B cell (primary cell): ENCODE measurements at regions not wholly inside any gene's neighbourhood (a gene's known extent, or its start where the extent isn't known, plus 50 kb on each side); places are given as distances from the start of the nearest gene placed in this dataset.

Experiments used
- ATAC-seq: fragments of 200-7000 bp; cut with Tn5 transposase; one replicate; pipeline ENCODE4 v1.10.0; 2021; ENCODE audit warnings: low read depth, mild to moderate bottlenecking, moderate number of reproducible peaks, moderate library complexity
- CTCF ChIA-PET: fragments of 350-600 bp; sonication (Branson Sonifier 250); formaldehyde crosslinking; loops from one replicate; lab custom pipeline; 2021; ENCODE audit warnings: antibody characterized with exemption, inconsistent platforms; lab: Charles Lee
- POLR2A ChIA-PET: fragments of 350-600 bp; sonication (Branson Sonifier 250); formaldehyde crosslinking; loops from one replicate; lab custom pipeline; 2021; ENCODE audit warnings: antibody characterized with exemption; lab: Charles Lee
- DNase-seq: peaks from one replicate; pipeline ENCODE4 v3.0.0; 2013
- H2AFZ ChIP-seq: 2 replicates; pipeline ENCODE4 v1.6.1; 2012; ENCODE audit warnings: mild to moderate bottlenecking, low read depth, low read length; ENCODE audit not compliant: insufficient read depth, poor library complexity, severe bottlenecking
- H3K27ac ChIP-seq, 2 donors: 1 replicate in 1 of 2; 2 replicates in 1 of 2; pipeline ENCODE4 v1.5.1; 2012 to 2013; ENCODE audit warnings: low read length in 2 of 2, mild to moderate bottlenecking in 2 of 2, moderate library complexity in 1 of 2
- H3K27me3 ChIP-seq, 4 experiments: fragments of 200-600 bp in 1 of 4; sonication (generic) in 1 of 4; replicated peaks in 1 of 4; 1 replicate in 2 of 4; 2 replicates in 2 of 4; pipeline versions ENCODE4 v1.6.1 to v1.7.0; 2013 to 2016; ENCODE audit warnings: low read length in 3 of 4, mild to moderate bottlenecking in 2 of 4, mixed read lengths in 1 of 4, moderate library complexity in 1 of 4; ENCODE audit not compliant: insufficient read depth in 4 of 4, control insufficient read depth in 3 of 4; ENCODE audit errors: control extremely low read depth in 1 of 4
- H3K36me3 ChIP-seq, 2 experiments: replicated peaks in 1 of 2; 1 replicate in 1 of 2; 2 replicates in 1 of 2; pipeline versions ENCODE4 v1.6.1 to v1.7.1; 2013; ENCODE audit warnings: low read length in 1 of 2; ENCODE audit not compliant: insufficient read depth in 2 of 2, control insufficient read depth in 1 of 2; ENCODE audit errors: control extremely low read depth in 1 of 2, extremely low read depth in 1 of 2
- H3K4me1 ChIP-seq, 2 donors: fragments of 200-600 bp in 1 of 2; sonication (generic) in 1 of 2; 1 replicate in 1 of 2; 2 replicates in 1 of 2; pipeline versions ENCODE4 v1.5.1 to v1.6.1; 2013 to 2017; ENCODE audit warnings: low read length in 2 of 2; ENCODE audit not compliant: control insufficient read depth in 2 of 2, insufficient read depth in 2 of 2
- H3K4me2 ChIP-seq: replicated peaks from 2 replicates; pipeline ENCODE3; 2012; ENCODE audit warnings: mild to moderate bottlenecking, low read depth, low read length; ENCODE audit not compliant: poor library complexity, severe bottlenecking
- H3K4me3 ChIP-seq, 5 experiments: fragments of 200-600 bp in 1 of 5; sonication (generic) in 1 of 5; 1 replicate in 3 of 5; 2 replicates in 2 of 5; pipeline versions ENCODE4 v1.5.1 to v1.7.0; 2011 to 2016; ENCODE audit warnings: low read length in 4 of 5, mild to moderate bottlenecking in 4 of 5, low read depth in 2 of 5, control low read depth in 1 of 5, moderate library complexity in 1 of 5; ENCODE audit not compliant: insufficient read depth in 1 of 5; ENCODE audit errors: control extremely low read depth in 1 of 5, extremely low read depth in 1 of 5
- H3K79me2 ChIP-seq: fragments of 200-600 bp; sonication (generic); one replicate; pipeline ENCODE4 v1.6.0; 2016; ENCODE audit warnings: low read length; ENCODE audit not compliant: control insufficient read depth, insufficient read depth
- H3K9ac ChIP-seq: fragments of 200-600 bp; sonication (generic); 2 replicates; pipeline ENCODE4 v1.6.1; 2017; ENCODE audit warnings: mild to moderate bottlenecking, low read length, moderate library complexity
- H3K9me3 ChIP-seq, 3 donors: one replicate each; pipeline versions ENCODE4 v1.6.1 to v1.7.1; 2013; ENCODE audit warnings: low read length in 2 of 3; ENCODE audit not compliant: control insufficient read depth in 2 of 3, insufficient read depth in 1 of 3; ENCODE audit errors: control extremely low read depth in 1 of 3
- H4K20me1 ChIP-seq: 2 replicates; pipeline ENCODE4 v1.6.0; 2012; ENCODE audit warnings: mild to moderate bottlenecking, low read length; ENCODE audit not compliant: insufficient read depth, control insufficient read depth, poor library complexity, severe bottlenecking
- H3K27ac Mint-ChIP-seq: one replicate; pipeline ENCODE4 v1.8.0; 2021; ENCODE audit warnings: mixed read lengths
- H3K27me3 Mint-ChIP-seq: one replicate; pipeline ENCODE4 v1.8.0; 2021; ENCODE audit warnings: mixed read lengths
- H3K4me1 Mint-ChIP-seq: one replicate; pipeline ENCODE4 v1.8.0; 2021; ENCODE audit warnings: mixed read lengths
- H3K4me3 Mint-ChIP-seq: one replicate; pipeline ENCODE4 v1.8.0; 2021; ENCODE audit warnings: mixed read lengths
- H3K9me3 Mint-ChIP-seq: one replicate; pipeline ENCODE4 v1.8.0; 2022; ENCODE audit warnings: mixed read lengths; ENCODE audit not compliant: insufficient read depth
- CTCF ChIP-seq: fragments of 200-600 bp; IDR thresholded peaks from one replicate; pipeline ENCODE4 v1.8.0; 2022; ENCODE audit warnings: antibody characterized with exemption, mild to moderate bottlenecking
- EZH2 ChIP-seq: IDR thresholded peaks from 2 replicates; pipeline ENCODE4 v1.6.1; 2012; ENCODE audit warnings: borderline replicate concordance, low read depth, mild to moderate bottlenecking, moderate library complexity, low read length; ENCODE audit not compliant: insufficient read depth, poor library complexity, severe bottlenecking
- WGBS: methylation state at CpG from one replicate; pipeline ENCODE4 v1.1.5; 2013; ENCODE audit warnings: missing lambda C conversion rate; ENCODE audit not compliant: insufficient coverage; 5-methylcytosine and 5-hydroxymethylcytosine counted together
- intact Hi-C: fragments of 100-400 bp; cut with micrococcal nuclease; formaldehyde crosslinking; loops from one replicate; pipeline ENCODE4 v1.10.0; 2022

GRCh38 chr11:23767576-23767975 is 729.3 kb upstream of the LUZP2 start:
- Mint-ChIP-seq H3K4me3 (no peak overlapping the region), H3K9me3 (peaks cover 2% of the 10 kb centered on the region), H3K27ac (no peak overlapping the region), H3K27me3 (no peaks in the 10 kb centered on the region), H3K4me1 (no peaks in the 10 kb centered on the region)
- H3K27me3 ChIP-seq = no peaks in the 10 kb centered on the region
- no CpG with 5 or more reads among the region's 1 CpG for WGBS
- ChIA-PET POLR2A (no interaction called here), CTCF (no interaction called here)
- H3K4me1 ChIP-seq = no peaks in the 10 kb centered on the region
- H3K79me2 ChIP-seq = no peaks in the 10 kb centered on the region
- peaks cover 0 to 5% (median 0%) of the 10 kb centered on the region in 3 donors for H3K9me3 ChIP-seq
- H3K36me3 ChIP-seq = no peaks in the 10 kb centered on the region
- no peak for DNase-seq
- TF ChIP-seq EZH2 (no peak), CTCF (no peak)
- no peak for ATAC-seq
- H3K9ac ChIP-seq = no peak overlapping the region
- H3K4me3 ChIP-seq = no peak overlapping the region
- no peaks in the 10 kb centered on the region for H4K20me1 ChIP-seq
- intact Hi-C loops = no loop called here
- no peak overlapping the region for H3K27ac ChIP-seq
- H2AFZ ChIP-seq = no peak overlapping the region
- no peak overlapping the region for H3K4me2 ChIP-seq

DNA sequence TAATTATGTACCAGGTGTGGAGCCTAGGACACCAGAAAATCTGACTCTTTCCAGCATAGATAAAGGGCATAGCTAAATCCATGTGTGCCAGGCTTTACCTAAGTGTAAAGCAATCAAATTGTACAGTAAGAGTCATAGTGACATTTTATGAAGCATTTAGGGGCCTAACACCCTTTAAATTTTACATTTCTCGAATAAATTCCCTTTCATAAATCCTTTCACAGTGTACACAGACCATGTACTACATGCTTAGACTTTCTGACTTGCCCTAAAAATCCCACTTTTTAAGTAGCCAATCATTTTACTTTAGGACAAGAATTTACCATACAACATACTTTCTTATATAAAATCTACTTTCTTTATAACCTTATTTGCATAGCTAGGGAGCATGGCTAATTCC is 727.6 kb upstream of the LUZP2 start:
- Histone ChIP-seq H3K27me3 (no peaks in the 10 kb centered on the region), H3K9ac (no peak overlapping the region), H3K9me3 (peaks cover 0 to 5% (median 0%) of the 10 kb centered on the region in 3 donors), H3K27ac (no peak overlapping the region), H4K20me1 (no peaks in the 10 kb centered on the region), H3K4me3 (no peak overlapping the region), H3K4me2 (no peak overlapping the region), H2AFZ (no peak overlapping the region), H3K36me3 (no peaks in the 10 kb centered on the region), H3K79me2 (no peaks in the 10 kb centered on the region), H3K4me1 (no peaks in the 10 kb centered on the region)
- H3K9me3 Mint-ChIP-seq = peaks cover 2% of the 10 kb centered on the region
- H3K27ac Mint-ChIP-seq = no peak overlapping the region
- no peaks in the 10 kb centered on the region for H3K27me3 Mint-ChIP-seq
- DNase-seq = no peak
- ChIA-PET POLR2A (no interaction called here), CTCF (no interaction called here)
- H3K4me3 Mint-ChIP-seq = no peak overlapping the region
- intact Hi-C loops = no loop called here
- TF ChIP-seq EZH2 (no peak), CTCF (no peak)
- ATAC-seq = no peak
- H3K4me1 Mint-ChIP-seq = no peaks in the 10 kb centered on the region
- 78% methylated on average over 1 of the region's 1 CpG for WGBS
